ENCODE measurements at regions not wholly inside any gene's neighbourhood (a gene's known extent, or its start where the extent isn't known, plus 50 kb on each side); places are given as distances from the start of the nearest gene placed in this dataset.
"Not testable (repeated sequence)": the region's sequence is repeated elsewhere in the genome, so short reads cannot be mapped to it uniquely, and the experiment has no call there.

DNA sequence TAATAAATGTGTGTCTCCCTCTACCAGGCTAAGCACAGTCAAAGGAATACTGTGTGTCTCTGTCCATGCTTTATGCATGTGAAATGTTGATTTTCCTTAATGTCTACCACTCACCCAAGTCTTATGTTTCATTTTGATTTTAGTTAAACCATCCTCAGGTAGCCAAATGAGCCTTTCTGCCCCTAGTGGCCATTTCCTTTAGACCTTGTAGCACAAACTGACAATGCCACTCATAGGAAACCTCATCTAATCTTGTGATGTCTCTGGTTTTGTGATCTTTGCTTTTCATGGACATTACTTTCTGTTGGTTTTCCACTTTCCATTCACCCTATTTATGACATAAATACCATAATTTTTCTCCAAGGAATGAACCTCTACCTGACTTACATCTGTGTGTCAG, 820.8 kb downstream of the MAT2B start:
- ChIA-PET CTCF (no interaction called here), POLR2A (no interaction called here)
- dilution Hi-C loops (cut with MboI; ENCODE audit: extremely low pct_ligation_motif_present, low sequenced_read_pairs), result no loop called here
- no peak for FAIRE-seq
- Histone ChIP-seq H3K27ac (ENCODE audit: insufficient read depth, low read depth, low read length) (no peak overlapping the region), H3K27me3 (ENCODE audit: control insufficient read depth in 2 of 2, insufficient read depth in 2 of 2, low read length in 2 of 2) (no peaks in the 10 kb centered on the region), H3K4me3 (replicated peaks in 1 of 3; ENCODE audit: insufficient read depth in 1 of 3, low read depth in 1 of 3, low read length in 3 of 3) (no peak overlapping the region), H3K79me2 (ENCODE audit: control insufficient read depth, insufficient read depth, low read length) (no peaks in the 10 kb centered on the region), H3K9me3 (replicated peaks; ENCODE audit: control insufficient read depth, insufficient read depth, low read length) (no peaks in the 10 kb centered on the region), H3K9ac (replicated peaks; ENCODE audit: extremely low read depth, insufficient read depth, low read length) (no peak overlapping the region), H3K9me1 (replicated peaks; ENCODE audit: control insufficient read depth, extremely low read depth, insufficient read depth, low read length) (no peaks in the 10 kb centered on the region), H3K36me3 (ENCODE audit: control insufficient read depth in 2 of 2, extremely low read depth in 1 of 2, insufficient read depth in 2 of 2, low read length in 2 of 2) (no peaks in the 10 kb centered on the region), H3K4me2 (ENCODE audit: insufficient read depth, low read length) (no peak overlapping the region), H3K4me1 (ENCODE audit: control insufficient read depth, extremely low read depth, insufficient read depth, low read length) (no peaks in the 10 kb centered on the region), H4K20me1 (replicated peaks; ENCODE audit: control insufficient read depth, extremely low read depth, insufficient read depth, low read length) (no peaks in the 10 kb centered on the region), H2AFZ (ENCODE audit: low read depth, low read length) (no peak overlapping the region)
- TF ChIP-seq JUN (IDR thresholded peaks at IDR 0.05; ENCODE audit: borderline replicate concordance, insufficient read depth, insufficient read length, low read depth) (no peak), MAX (IDR thresholded peaks at IDR 0.05; ENCODE audit: insufficient read depth, insufficient read length) (no peak), CTCF (IDR thresholded peaks at IDR 0.05; ENCODE audit: extremely low read depth in 1 of 2, insufficient read depth in 1 of 2, low read depth in 1 of 2, low read length in 2 of 2) (no peak), POLR2AphosphoS5 (IDR thresholded peaks at IDR 0.05; ENCODE audit: insufficient read depth, low read depth, low read length) (no peak), POLR2A (IDR thresholded peaks at IDR 0.05; ENCODE audit: low read depth, low read length) (no peak), MYC (IDR thresholded peaks at IDR 0.05; ENCODE audit: low read depth, low read length) (no peak)
- DNase-seq (ENCODE audit: low read depth, low spot score), result no peak
- no TSS peak for BruUV-seq (replicated peaks)
- intact Hi-C loops (cut with micrococcal nuclease), result no loop called here

DNA sequence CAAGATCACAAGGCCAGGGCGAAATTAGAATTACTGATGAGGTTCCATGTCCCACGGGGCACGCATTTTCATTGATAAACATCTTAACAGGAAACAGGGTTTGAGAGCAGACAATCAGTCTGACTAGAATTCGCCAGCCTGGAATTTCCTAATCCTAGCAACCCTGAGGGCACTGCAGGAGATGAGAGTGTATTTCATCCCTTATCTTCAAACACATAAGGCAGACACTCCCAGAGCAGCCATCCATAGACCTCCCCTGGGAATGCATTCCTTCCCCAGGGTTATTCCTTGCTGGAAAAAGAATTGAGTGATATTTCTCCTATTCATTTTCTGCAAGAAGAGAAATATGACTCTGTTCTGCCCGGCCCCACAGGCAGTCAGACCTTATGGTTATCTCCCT, 821.7 kb downstream of the MAT2B start:
- H3K4me2 ChIP-seq (ENCODE audit: insufficient read depth, low read length); H2AFZ ChIP-seq (ENCODE audit: low read depth, low read length); intact Hi-C loops (cut with micrococcal nuclease); H3K4me1 ChIP-seq (ENCODE audit: control insufficient read depth, extremely low read depth, insufficient read depth, low read length); H3K27ac ChIP-seq (ENCODE audit: insufficient read depth, low read depth, low read length); H3K9ac ChIP-seq (replicated peaks; ENCODE audit: extremely low read depth, insufficient read depth, low read length); DNase-seq (ENCODE audit: low read depth, low spot score); H3K27me3 ChIP-seq (ENCODE audit: control insufficient read depth in 2 of 2, insufficient read depth in 2 of 2, low read length in 2 of 2); POLR2A ChIA-PET; dilution Hi-C loops (cut with MboI; ENCODE audit: extremely low pct_ligation_motif_present, low sequenced_read_pairs); FAIRE-seq; H3K9me3 ChIP-seq (replicated peaks; ENCODE audit: control insufficient read depth, insufficient read depth, low read length); BruUV-seq (replicated peaks); H4K20me1 ChIP-seq (replicated peaks; ENCODE audit: control insufficient read depth, extremely low read depth, insufficient read depth, low read length); H3K36me3 ChIP-seq (ENCODE audit: control insufficient read depth in 2 of 2, extremely low read depth in 1 of 2, insufficient read depth in 2 of 2, low read length in 2 of 2); H3K79me2 ChIP-seq (ENCODE audit: control insufficient read depth, insufficient read depth, low read length); CTCF ChIA-PET; H3K9me1 ChIP-seq (replicated peaks; ENCODE audit: control insufficient read depth, extremely low read depth, insufficient read depth, low read length); H3K4me3 ChIP-seq (replicated peaks in 1 of 3; ENCODE audit: insufficient read depth in 1 of 3, low read depth in 1 of 3, low read length in 3 of 3): not testable (repeated sequence)

Measured in endothelial cell of umbilical vein (primary cell).